ENCODE measurements at regions not wholly inside any gene's neighbourhood (a gene's known extent, or its start where the extent isn't known, plus 50 kb on each side); places are given as distances from the start of the nearest gene placed in this dataset.

DNA sequence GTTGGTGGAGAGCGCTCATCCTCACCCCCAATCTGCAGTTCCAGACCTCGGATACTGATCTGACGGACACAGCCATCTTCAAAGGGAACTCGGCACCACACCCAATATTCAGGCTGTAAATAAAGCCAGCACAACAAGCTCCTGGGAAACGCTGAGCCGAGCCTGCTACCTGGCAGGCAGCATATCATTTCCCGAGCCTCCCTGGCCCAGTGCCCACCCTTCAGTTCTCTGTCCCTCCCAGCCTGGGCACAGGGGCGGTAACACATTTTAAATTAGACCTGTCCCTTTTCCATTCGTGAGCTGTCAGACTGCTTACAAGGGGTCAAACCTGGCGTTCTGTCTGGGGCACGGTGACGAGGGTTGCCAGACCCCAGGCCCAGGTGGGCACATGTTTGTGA, 250.5 kb downstream of the ARHGAP12 start (continued):
- no peak for TF ChIP-seq OTX1 (CRISPR knock-in tag; IDR thresholded peaks at IDR 0.05)
- TF ChIP-seq YY1 (IDR thresholded peaks at IDR 0.05; ENCODE audit: borderline replicate concordance in 1 of 3, control insufficient read depth in 1 of 3, extremely low read depth in 1 of 3, insufficient read depth in 3 of 3, insufficient read length in 1 of 3, insufficient replicate concordance in 2 of 3, low read depth in 1 of 3, low read length in 2 of 3): no peak
- TF ChIP-seq, protein P1, sequence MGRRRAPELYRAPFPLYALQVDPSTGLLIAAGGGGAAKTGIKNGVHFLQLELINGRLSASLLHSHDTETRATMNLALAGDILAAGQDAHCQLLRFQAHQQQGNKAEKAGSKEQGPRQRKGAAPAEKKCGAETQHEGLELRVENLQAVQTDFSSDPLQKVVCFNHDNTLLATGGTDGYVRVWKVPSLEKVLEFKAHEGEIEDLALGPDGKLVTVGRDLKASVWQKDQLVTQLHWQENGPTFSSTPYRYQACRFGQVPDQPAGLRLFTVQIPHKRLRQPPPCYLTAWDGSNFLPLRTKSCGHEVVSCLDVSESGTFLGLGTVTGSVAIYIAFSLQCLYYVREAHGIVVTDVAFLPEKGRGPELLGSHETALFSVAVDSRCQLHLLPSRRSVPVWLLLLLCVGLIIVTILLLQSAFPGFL (CRISPR knock-in tag; IDR thresholded peaks at IDR 0.05): no peak
- no peak for TF ChIP-seq ARHGAP35 (IDR thresholded peaks at IDR 0.05; ENCODE audit: partially characterized antibody)

DNA sequence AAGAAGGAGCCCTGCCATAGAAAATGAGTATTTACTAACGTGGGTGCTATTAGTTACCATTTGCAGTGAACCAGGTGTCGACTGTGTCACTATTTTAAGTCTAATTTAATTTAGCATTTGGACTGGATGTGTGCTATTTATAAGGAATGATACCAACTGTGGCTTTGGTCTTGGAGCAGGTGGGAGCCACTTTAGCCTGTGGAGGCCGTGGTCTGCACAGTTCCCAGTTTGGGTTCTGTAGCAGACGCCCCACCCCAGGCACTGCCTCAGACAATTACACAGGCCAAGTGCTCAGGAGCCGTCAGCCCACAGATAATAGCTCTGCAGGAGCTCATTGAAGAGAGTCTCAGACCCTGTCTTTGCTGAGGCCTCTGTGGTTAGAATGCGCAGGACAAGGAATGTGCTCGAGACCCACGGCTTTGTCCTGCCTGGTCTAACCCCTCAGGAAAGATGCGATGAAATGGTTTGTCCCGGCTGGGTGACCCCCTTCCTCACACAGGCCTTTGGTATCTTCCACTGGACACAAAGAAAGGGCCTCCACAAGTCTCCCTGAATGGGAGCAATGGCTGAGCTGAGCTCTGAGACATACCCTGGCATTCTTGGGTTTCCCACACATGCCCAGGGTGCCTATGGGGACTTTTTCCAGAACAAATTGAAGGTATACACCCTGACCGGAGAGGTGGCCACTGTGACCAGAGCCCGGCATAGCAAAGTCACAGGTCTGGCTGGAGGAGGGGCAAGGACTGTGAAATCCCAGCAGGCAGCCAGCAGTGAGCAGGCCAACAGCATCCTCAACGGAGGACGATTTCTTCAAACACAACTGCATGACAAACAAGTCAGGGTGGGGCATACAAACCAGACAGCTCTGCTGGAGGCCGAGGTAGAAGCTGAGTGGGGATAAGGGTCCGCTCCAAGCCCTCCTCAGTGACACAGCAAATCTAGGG, 251.2 kb downstream of the ARHGAP12 start:
- under 1% methylated on average over 16 of the region's 16 CpGs for WGBS (ENCODE audit: insufficient coverage, low coverage, missing lambda C conversion rate)
- Histone ChIP-seq H4K20me1 (replicated peaks; ENCODE audit: control insufficient read depth, insufficient read depth, low read length) (no peaks in the 10 kb centered on the region), H3K36me3 (ENCODE audit: control insufficient read depth, insufficient read depth, low read length) (no peaks in the 10 kb centered on the region), H3K27me3 (ENCODE audit: control insufficient read depth in 2 of 2, insufficient read depth in 2 of 2, low read length in 2 of 2) (no peaks in the 10 kb centered on the region), H3K9me1 (ENCODE audit: control insufficient read depth, insufficient read depth, low read length) (no peaks in the 10 kb centered on the region), H3K4me1 (replicated peaks in 1 of 2; ENCODE audit: control insufficient read depth in 2 of 2, insufficient read depth in 2 of 2, low read length in 2 of 2) (no peaks in the 10 kb centered on the region; a peak in 1 of 5 replicates), H3K4me3 (no peak overlapping the region), H3K4me2 (ENCODE audit: insufficient read depth, low read length) (no peak overlapping the region), H3K27ac (ENCODE audit: extremely low read depth, low read depth, low read length) (no peak overlapping the region), H2AFZ (ENCODE audit: low read depth, low read length) (no peak overlapping the region), H3K79me2 (ENCODE audit: control insufficient read depth, insufficient read depth, low read length) (no peaks in the 10 kb centered on the region), H3K9ac (ENCODE audit: insufficient read depth in 1 of 2, low read depth in 2 of 2, low read length in 2 of 2) (no peak overlapping the region), H3K9me3 (replicated peaks; ENCODE audit: control insufficient read depth, insufficient read depth, low read depth, low read length) (no peaks in the 10 kb centered on the region)
- peak; percentile 40; the same call in 1 of the 3 replicates for ATAC-seq
- ChIA-PET CTCF (ENCODE audit: low intra/inter-chr PET ratio) (no interaction called here), POLR2A (interaction anchor here (0.7 to 1.0 kb wide), 2 partner anchors 130 to 153 kb away, joined by 3 read pairs; no protein-coding TSS in a partner anchor)
- intact Hi-C loops (cut with micrococcal nuclease): no loop called here
- TF ChIP-seq ZNF696 (CRISPR knock-in tag; conservative IDR thresholded peaks at IDR 0.05) (no peak), BHLHE40 (IDR thresholded peaks at IDR 0.05; ENCODE audit: low read length) (0 out of 2 replicates have a peak, but pooled peaks have one; percentile 19), BCOR (IDR thresholded peaks at IDR 0.05) (no peak), RNF2 (IDR thresholded peaks at IDR 0.05) (no peak), TBL1XR1 (IDR thresholded peaks at IDR 0.05; ENCODE audit: low read length in 2 of 2) (no peak), ATF7 (IDR thresholded peaks at IDR 0.05) (peak; percentile 59; the same call in 1 of the 2 replicates), FOXK2 (conservative IDR thresholded peaks at IDR 0.05 in 1 of 2, IDR thresholded peaks at IDR 0.05 in 1 of 2; ENCODE audit: low read depth in 2 of 2) (0 out of 4 replicates have a peak, but pooled peaks of 1 of the 2 experiments have one; percentile 28), JUND (IDR thresholded peaks at IDR 0.05; ENCODE audit: borderline replicate concordance, low read depth, low read length) (0 out of 2 replicates have a peak, but pooled peaks have one; percentile 23), JUND (tag; IDR thresholded peaks at IDR 0.05; ENCODE audit: borderline replicate concordance, low read depth, low read length) (no peak), MCM3 (IDR thresholded peaks at IDR 0.05) (no peak), GABPB1 (CRISPR knock-in tag; IDR thresholded peaks at IDR 0.05) (no peak)
- TF ChIP-seq, protein P2, sequence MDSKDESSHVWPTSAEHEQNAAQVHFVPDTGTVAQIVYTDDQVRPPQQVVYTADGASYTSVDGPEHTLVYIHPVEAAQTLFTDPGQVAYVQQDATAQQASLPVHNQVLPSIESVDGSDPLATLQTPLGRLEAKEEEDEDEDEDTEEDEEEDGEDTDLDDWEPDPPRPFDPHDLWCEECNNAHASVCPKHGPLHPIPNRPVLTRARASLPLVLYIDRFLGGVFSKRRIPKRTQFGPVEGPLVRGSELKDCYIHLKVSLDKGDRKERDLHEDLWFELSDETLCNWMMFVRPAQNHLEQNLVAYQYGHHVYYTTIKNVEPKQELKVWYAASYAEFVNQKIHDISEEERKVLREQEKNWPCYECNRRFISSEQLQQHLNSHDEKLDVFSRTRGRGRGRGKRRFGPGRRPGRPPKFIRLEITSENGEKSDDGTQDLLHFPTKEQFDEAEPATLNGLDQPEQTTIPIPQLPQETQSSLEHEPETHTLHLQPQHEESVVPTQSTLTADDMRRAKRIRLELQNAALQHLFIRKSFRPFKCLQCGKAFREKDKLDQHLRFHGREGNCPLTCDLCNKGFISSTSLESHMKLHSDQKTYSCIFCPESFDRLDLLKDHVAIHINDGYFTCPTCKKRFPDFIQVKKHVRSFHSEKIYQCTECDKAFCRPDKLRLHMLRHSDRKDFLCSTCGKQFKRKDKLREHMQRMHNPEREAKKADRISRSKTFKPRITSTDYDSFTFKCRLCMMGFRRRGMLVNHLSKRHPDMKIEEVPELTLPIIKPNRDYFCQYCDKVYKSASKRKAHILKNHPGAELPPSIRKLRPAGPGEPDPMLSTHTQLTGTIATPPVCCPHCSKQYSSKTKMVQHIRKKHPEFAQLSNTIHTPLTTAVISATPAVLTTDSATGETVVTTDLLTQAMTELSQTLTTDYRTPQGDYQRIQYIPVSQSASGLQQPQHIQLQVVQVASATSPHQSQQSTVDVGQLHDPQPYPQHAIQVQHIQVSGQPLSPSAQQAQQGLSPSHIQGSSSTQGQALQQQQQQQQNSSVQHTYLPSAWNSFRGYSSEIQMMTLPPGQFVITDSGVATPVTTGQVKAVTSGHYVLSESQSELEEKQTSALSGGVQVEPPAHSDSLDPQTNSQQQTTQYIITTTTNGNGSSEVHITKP (IDR thresholded peaks at IDR 0.05; ENCODE audit: partially characterized antibody): peak; percentile 96
- no peak for FAIRE-seq
- BruUV-seq (replicated peaks): no TSS peak
- in situ Hi-C loops (cut with MboI): no loop called here
- DNase-seq (ENCODE audit: extremely low read depth in 1 of 4, low spot score in 3 of 4): no peak
